HG03439 (cell line): ENCODE measurements at regions not wholly inside any gene's neighbourhood (a gene's known extent, or its start where the extent isn't known, plus 50 kb on each side); places are given as distances from the start of the nearest gene placed in this dataset.
"Not testable (repeated sequence)": the region's sequence is repeated elsewhere in the genome, so short reads cannot be mapped to it uniquely, and the experiment has no call there.

Experiments
- ATAC-seq: cut with Tn5 transposase; IDR thresholded peaks from one replicate; pipeline ENCODE4 v1.9.1; 2021; ENCODE audit warnings: mild to moderate bottlenecking, moderate library complexity; ENCODE audit not compliant: unreplicated experiment

GRCh38 chr1:173394813-173395212, 82.3 kb upstream of the PRDX6 start:
- ATAC-seq, result not testable (repeated sequence)

DNA sequence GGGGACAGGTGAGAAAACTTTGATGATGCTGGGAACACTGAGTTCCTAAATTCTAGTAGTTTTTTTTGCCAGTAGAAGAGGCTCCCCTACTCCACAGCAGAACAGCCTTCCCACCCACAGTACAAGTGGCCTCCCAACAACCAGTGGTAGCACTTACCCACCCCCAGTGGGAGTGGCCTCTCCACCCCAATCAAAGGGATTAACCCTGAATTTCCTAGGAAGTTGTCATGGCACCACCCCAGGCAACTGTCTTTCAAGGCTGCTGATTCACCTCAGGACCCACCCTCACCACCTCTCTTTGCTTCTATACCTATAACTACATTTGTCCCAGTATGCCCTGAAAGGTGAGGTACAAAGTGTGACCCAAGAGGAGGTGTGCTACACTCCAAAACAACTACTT, 81.4 kb upstream of the PRDX6 start:
- ATAC-seq, result no peak

DNA sequence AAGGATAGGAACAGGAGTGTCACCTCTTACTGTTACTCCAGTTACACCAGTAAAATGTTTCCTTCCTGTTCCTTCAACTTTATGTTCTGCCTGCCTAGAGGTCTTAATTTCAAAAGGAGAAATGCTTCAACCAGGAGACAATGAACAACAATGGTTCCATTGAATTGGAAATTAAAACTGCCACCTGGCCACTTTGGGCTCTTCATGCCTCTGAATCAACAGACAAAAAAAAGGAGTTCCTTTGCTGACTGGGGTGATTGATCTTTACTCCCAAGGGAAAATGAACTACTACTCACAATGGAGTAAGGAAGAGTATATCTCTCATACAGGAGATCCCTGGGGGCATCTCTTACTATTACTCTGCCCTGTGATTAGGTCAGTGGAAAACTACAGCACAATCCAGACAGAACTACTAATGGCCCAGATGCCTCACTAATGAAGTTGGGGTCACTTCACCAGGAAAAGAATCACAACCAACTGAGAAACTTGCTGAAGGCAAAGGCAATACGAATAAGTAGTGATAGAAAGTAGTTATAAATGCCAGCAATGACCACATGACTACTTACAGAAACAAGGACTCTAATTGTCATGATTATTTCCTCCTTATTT, 76.6 kb upstream of the PRDX6 start:
- no peak for ATAC-seq

DNA sequence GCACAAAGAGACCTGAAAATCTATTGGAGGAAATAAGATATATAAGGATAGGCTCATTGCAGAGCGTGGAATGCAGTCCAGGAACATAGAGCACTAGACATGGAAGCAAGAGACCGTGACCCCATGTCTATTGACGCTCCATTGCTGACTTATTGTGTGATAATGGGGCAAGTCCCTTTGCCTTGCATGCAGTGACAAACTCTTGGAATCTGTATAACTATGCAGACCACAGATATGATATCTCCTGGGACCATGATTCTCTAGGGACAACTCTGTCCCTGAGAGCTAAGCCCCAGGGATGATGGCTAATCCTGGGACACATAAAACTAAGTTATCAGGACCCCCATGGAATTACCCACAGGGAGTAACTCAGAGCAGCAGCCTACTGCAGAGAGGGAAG, 73.1 kb upstream of the PRDX6 start:
- no peak for ATAC-seq

DNA sequence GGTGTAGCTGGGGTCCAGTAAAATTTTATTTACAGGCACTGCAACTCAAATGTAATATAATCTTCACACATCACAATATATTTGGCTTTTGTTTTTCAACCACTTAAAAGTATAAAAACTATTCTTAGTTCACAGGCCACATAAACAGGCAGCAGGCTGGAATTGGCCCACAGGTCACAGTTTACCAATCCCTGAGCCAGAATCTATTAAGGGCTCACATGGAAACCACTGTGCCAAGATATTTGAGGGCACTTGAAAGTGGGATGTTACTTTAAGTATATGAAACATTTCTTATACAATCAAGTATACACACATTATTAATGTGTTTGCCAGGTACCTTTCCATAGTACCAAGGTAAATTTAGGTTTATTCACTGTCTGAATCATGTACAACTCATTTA, 71.9 kb upstream of the PRDX6 start:
- ATAC-seq, result no peak

DNA sequence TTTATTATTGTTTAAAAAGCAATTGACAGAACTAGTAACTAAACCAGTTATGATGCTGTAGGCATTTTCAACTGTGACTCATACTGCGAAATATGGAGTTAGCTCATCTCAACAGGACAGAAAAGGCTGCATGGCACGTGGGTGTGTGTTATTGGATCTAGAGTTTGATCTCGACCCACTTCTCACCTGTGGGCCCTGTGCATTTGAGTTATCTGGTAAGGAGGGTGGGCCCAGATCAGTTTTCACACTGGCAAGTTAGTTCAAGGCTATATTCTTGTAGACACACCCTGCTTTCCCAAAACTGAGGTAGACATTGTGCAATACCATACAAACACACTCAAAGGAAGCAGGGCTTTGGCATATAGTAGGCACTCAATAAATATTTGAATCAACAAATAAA, 71.3 kb upstream of the PRDX6 start:
- no peak for ATAC-seq

- no peak for ATAC-seq
These were observed 70.3 kb upstream of the PRDX6 start for GRCh38 chr1:173406783-173407230.

DNA sequence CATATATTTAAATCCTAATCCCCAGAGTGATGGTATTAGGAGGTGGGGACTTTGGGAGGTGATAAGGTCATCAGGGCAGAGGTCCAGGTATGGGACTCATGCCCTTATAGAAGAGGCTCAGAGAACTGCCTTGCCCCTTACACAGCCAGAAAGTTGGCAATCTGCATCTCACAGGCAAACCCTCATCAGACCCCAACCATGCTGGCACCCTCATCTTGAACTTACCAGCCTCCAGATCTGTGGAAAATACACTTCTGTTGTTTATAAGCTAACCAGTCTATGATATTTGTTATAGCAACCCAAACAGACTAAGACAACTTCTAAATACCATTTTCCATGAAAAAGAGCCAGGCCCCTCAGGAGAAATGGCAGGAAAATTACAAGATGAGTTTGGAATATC, 69.3 kb upstream of the PRDX6 start:
- ATAC-seq, result no peak

DNA sequence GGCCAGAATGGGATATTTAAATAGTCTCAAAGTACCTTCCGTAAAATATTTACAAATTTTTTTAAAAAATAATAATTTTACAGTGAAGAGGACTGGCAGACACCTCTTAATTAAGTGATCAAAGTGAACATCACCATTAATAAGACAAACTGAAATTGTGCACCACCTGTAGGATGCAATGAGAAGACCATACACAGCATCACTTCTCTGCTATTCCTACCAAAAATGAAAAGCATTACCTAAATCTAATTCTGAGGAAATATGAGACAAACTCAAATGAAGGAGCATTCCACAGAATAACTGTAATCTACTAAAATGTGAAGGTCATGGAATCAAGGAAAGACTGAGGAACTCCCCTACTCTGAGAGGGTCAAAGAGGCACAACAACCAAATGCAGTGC, 68.2 kb upstream of the PRDX6 start:
- no peak for ATAC-seq

DNA sequence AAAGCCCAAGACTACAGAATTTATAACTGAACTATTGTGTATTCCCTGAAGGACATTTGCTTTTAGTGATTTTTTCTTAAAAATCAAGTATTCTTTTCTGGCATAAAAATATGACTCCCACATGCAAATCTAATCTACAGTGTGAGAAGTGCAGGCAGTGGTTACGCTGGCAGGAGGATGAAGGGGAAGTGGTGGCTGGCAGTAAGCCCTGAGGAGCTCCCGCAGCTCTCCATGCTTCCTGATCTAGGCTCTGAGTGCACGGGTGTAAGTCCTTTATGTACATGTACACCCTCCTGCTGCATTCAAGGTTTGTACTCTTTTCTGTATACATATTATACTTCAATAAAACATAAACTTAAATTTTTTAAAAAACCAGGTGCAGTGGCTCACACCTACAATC, 67.5 kb upstream of the PRDX6 start:
- no peak for ATAC-seq

DNA sequence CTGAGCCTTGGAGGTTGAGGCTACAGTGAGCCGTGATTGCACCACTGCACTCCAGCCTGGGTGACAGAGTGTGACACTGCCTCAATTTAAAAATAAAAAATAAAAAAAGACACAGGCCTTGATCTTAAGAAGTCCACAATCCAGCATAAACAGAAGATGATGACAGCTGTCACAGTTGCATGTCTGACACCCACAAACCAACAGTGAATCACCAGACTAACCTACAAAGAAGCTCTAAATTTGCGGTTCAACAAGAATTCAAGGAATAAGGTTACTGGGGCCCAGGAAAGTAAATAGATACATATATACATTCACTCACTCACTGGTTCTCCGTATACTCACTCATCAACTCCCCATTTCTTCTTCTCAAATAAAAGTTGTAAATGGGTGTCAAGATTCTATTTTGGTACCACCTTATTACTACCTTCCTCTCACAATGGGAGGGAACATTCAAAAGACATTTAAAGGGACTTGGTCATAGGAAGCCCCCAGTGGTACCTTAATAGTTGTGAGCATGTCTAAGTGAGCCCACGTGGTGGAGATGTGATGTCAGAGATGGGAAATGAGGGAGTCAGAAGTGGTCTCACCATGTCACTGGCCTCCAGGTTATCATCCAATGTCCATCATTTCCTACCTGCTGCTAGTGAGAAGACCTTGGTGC, 66.9 kb upstream of the PRDX6 start:
- ATAC-seq, result peak; percentile 7

- peak; percentile 49 for ATAC-seq
These were observed 66.3 kb upstream of the PRDX6 start for GRCh38 chr1:173410794-173411236.

DNA sequence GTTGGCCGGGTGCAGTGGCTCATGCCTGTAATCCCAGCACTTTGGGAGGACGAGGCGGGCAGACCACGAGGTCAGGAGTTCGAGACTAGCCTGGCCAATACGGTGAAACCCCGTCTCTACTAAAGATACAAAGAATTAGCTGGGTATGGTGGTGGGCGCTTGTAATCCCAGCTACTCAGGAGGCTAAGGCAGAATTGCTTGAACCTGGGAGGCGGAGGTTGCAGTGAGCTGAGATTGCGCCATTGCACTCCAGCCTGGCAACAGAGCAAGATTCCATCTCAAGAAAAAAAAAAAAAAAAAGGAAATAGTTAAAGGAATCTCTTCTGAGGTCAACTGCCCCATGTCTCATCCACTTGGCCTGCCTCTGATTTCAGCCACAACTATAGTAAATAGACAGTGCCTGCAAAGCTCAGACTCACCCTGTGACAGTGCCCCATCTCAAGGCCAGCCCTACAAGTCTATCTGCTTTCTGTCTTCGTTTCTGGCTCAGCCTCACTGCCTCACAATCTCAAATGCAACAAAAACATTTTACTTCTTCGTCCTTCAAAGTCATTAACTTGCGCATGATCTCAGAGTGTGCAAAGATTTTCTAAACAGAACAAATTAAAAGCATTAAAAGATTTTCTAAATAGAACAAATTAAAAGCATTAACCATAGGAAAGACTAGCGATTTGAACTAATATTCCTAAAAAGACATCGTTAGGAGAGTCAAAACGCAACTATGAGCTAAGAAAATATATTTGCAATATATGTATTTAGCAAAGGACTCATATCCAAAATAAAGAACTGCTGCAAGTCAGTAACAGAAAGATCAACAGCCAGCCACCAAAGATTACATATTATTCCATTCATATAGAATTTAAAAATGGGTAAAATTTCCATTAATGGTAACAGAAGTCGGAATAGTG, 65.0 kb upstream of the PRDX6 start:
- no peak for ATAC-seq

- no peak for ATAC-seq
These were observed 63.8 kb upstream of the PRDX6 start for GRCh38 chr1:173413271-173413707.

- ATAC-seq, result peak; percentile 36
These were observed 63.0 kb upstream of the PRDX6 start for GRCh38 chr1:173414136-173414535.

DNA sequence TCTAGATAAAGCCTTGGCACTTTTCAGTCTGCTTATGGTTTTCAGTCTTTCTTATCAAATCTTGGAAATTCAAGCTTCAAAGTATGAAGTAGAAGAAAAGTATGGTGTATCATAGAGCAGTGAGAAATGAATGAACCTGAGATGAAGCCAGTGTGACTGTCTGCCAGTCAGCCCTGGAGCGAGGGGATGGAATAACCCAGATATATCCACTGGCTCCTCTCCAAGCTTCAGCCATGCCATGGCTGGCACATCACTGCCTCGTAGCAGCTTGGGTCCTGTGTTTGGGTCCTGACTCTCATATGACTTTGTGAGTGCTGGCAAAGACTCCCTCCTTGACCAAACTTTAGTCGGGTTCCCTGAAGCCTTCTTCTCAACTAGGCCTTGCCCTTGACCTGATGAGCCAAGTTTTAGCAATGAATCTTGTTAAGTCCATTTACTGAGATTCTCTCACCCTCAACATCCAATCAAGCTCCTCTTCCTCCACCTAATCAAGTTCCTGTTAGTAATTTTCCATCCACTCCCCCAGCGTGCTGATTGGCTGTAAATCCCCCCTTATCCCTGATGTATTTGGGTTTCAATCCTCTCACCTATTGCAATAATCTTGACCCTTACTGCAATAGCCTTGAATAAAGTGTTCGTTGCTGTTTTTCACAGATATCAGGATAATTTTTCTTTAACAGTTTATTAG, 62.5 kb upstream of the PRDX6 start:
- no peak for ATAC-seq

GRCh38 chr1:173415490-173415889, 61.6 kb upstream of the PRDX6 start:
- ATAC-seq, result peak; percentile 28

DNA sequence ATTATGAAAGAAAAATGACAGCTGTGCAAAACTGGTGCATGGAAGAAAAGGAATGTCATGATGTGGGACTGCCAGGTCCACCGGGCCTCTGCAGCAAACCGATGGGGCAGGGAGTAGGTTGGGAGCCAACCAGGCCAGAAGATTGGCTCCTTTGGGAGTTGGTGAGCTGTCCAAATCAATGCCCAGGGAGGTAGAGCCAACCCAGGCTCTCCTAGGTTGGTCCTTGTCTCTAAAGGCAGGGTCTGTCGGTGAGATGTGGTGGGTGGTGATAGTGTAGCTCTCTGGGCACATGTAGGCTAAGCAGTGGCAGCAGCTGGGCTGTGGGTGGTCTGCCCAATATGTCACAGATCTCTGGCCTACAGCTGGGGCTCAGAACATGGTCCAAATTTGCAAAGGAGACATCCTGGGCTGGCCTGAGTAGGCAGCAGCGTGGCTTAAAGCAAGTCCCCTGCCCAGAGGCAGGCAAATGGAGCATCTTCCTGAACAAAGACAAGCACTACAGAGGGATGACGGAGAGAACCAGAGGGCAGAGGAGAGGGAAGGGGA, 61.2 kb upstream of the PRDX6 start:
- ATAC-seq, result no peak

DNA sequence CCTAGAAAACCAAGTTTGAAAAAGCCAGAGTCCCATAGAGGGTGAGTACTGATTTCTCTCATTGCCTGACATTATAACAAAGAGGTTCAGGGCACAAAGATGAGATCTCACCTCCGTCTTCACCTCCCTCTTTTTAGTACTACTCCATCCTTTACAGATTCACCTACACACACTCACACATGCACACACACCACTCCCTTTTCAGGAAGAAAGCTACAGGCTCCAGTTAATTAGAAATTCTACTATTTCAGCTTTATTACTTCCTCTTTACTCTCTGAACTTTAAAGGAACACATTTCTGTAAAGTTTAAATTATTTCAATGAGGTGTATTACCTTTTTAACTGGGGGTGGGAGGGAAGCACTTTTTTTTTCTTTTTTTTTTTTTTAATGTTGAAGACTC, 59.6 kb upstream of the PRDX6 start:
- no peak for ATAC-seq

DNA sequence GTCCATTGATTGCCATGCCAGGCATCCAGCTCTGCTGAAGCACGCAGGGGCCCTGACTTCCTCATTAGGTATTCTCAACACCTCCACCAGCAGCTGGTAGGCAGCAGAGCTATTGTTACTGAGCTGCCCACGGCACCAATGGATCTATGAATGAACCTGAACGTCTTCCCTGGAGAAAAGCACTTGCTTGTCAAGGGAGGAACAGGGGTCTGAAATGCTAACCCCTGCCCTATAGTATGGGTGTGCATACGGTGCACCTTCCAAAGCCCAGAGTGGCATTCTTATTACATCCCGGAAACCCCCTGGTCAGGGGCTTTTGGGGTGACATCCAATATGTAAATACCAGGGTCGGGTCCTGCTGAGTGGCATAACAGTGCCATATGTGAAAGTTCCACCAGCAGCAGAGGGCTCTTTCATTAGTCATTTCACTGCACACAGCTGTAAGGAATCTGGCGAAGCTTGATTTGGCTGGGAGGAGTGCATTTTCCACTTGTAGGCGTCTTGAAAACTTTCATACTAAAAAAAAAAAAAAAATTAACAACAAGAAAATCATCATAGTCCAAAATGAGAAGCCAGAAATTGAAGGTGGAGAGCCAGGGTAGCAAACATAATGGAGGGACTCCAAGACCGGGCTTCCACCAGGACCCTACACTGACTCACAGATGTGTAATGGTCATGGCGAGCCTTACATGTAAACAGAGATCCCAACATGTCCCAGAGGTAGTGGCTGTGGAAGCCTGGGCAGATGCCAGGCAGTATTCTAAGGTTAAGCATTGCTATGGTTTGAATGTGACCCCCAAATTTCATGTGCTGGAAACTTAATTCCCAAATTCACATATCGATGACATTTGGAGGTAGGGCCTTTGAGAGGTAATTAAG, 58.8 kb upstream of the PRDX6 start:
- ATAC-seq, result peak; percentile 22
